ENCODE measurements at regions not wholly inside any gene's neighbourhood (a gene's known extent, or its start where the extent isn't known, plus 50 kb on each side); places are given as distances from the start of the nearest gene placed in this dataset.
A peak's percentile ranks its signal among the peaks of the same experiment; 100 is the strongest.

DNA sequence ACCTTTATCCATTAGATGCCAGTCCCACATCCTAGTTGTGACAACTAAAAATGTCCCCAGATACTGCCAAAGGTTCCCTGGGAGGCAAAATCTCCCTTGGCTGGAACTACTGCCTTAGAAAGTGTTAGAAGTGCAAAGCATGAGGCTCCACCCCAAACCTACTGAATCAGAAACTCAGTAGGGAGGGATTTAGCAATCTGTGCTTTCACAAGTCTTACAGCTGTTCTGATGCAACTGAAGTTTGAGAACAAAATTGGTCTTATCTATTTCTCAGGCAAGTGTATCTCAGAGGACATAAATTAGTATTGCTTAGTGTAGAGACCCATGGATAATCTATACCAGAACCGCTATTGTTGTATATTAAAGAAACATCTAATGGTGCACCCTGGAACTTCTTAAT, 70.2 kb downstream of the CLDN1 start:
- peak; percentile 62 for DNase-seq (ENCODE audit: low read depth)

GRCh38 chr3:190249414-190249813, 72.8 kb downstream of the CLDN1 start:
- no peak for DNase-seq (ENCODE audit: low read depth)

- no peak for DNase-seq (ENCODE audit: low read depth)
These were observed 80.1 kb downstream of the CLDN1 start for GRCh38 chr3:190242147-190242546.

DNA sequence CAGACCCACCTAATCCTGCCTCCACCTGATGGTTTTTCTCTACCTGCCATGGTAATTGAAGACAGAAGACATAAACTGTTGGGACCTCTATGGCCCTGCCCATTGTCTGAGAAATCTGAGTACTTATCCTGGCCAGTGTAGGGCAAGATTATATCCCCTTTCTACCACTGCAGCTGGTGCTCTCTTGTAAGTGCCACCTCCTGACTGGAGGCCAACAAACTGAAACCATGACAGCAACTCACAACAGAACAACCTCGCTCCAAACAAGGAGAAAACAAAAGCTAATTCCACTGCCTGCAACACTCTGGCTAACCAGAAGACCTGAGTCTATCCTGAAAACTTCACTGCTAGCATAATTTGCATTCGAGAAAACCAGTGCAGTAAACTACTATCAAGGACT, 82.9 kb downstream of the CLDN1 start:
- no peak for DNase-seq (ENCODE audit: low read depth)

GRCh38 chr3:190238871-190239270, 83.4 kb downstream of the CLDN1 start:
- no peak for DNase-seq (ENCODE audit: low read depth)

GRCh38 chr3:190234621-190235020, 87.6 kb downstream of the CLDN1 start:
- no peak for DNase-seq (ENCODE audit: low read depth)

DNA sequence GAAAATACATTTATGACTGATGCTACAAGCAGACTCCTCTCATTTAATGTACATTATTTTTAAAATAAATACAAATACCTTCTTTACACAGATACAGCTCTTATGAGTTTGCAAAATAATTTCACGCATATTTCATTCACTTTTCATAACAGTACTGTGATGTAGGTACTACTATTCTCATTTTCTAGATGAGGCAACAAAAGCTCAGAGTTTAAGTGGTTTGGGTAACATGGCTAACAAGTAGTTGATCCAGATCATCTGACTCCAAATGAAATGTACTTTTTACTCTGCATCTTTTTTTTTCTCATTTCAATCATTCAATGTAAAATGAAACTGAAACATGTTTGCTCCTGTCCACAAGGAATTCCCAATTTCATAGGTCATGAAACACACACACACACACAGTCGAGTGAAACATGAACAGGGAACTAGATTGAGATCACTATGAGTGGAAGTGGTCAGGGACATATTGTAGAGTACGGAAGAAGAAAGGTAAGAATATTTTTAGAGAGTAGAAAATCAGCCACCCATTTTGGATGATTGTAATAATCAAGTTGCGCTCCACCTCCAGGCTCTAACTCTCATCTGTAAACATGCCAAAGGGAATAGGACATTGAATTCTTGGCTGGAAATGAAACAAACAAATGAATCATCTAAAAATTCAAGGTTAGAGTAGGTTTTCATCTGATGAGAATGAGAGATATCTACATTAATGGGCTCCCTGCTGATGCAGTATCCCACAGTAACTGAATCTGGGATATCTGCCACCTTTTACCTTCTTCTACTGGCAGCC, 92.4 kb downstream of the CLDN1 start:
- DNase-seq (ENCODE audit: low read depth), result no peak

DNA sequence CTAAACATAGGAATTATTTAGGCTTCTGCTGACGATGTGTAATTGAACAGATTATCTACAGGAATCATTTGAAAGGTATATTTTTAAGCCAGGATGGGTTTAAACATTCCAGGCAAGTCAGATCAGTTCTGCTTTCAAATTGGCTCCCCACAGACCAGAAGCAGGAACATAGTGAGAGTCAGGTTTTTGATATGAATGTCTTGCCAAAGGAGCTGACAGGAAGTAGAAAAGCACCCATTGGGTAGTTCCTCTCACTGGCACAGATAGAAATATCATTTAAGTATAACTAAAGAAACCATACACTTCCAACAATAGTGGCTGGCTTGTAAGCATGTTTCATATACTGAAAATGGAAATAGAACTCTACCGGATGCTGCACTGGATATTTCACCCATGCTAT, 95.2 kb downstream of the CLDN1 start:
- DNase-seq (ENCODE audit: low read depth), result no peak

GRCh38 chr3:190224863-190225692, 97.2 kb downstream of the CLDN1 start:
- DNase-seq (ENCODE audit: low read depth), result no peak

DNA sequence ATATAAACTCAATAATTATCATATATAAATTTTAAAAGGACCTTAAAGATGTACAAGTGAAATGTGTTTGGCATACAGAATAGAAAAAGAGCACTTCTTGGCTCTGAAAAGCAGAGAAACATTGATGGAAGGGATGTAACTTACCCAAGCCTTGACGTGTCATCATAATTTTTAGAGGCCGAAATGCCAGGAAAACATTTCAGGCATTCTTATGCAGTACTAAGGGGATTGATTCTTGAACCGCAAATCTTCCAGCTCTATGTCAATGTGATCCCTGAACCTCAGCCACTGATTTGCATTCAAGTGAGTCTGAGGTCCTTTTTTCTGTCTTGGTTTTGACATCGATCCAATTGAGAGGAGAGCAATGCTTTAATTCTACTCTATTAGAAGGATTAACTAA, 97.8 kb downstream of the CLDN1 start:
- no peak for DNase-seq (ENCODE audit: low read depth)

- DNase-seq (ENCODE audit: low read depth), result no peak
These were observed 99.3 kb downstream of the CLDN1 start for GRCh38 chr3:190222916-190223315.

GRCh38 chr3:190222360-190222759, 99.9 kb downstream of the CLDN1 start:
- DNase-seq (ENCODE audit: low read depth), result no peak

DNA sequence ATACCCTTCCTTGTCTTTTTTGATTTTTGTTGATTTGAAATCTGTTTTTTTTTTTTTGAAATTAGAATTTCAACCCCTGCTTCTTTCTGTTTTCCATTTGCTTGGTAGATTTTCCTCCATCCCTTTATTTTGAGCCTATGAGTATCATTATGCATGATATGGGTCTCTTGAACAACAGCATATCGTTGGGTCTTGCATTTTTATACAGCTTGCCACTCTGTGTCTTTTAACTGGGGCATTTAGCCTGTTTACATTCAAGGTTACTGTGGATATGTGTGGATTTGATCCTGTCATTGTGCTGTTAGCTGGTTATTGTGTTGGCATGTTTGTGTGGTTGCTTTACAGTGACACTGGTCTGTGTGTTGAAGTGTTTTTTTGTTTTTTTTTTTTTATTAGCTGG, 99.7 kb upstream of the P3H2 start:
- no peak for DNase-seq (ENCODE audit: low read depth)

DNA sequence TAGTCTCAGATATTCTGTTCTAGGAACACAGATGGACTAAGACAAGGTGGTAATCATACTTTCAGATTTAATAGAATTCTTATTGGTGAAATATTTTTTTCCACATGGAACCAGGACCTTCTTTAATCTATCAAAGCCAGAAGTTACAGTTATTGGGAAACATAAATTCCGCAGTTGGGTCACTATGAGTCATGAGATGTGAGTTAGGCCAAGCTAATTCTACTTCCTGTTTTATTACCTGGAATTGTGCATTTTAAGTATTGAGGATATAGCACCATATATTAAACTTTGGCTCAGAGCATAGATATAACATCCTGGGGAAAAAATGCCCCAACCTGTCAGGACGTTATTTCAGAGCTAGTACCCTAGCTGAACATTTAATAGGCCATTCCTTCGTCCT, 96.4 kb upstream of the P3H2 start:
- no peak for DNase-seq (ENCODE audit: low read depth)

- DNase-seq (ENCODE audit: low read depth), result no peak
These were observed 93.0 kb upstream of the P3H2 start for GRCh38 chr3:190213727-190214126.

DNA sequence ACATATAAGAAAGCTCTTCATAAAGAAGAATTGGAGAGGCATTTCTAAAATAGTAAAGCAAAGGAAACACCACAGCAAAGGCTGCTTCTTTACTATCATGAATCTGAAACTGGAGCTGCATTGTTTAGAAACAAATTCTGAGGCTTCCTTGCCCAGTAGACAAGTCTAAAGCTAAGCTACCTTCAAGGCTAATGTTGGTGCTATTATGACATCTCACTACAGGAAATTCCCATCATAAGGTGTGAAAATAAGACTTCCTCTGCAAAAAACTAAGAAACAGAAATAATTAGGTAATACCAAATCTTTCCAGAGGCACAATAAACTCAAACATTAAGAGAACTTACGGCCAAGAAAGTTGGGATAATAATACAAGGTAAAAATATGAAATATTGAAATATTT, 89.9 kb upstream of the P3H2 start:
- DNase-seq (ENCODE audit: low read depth), result no peak

- no peak for DNase-seq (ENCODE audit: low read depth)
These were observed 88.8 kb upstream of the P3H2 start for GRCh38 chr3:190209533-190209932.

DNA sequence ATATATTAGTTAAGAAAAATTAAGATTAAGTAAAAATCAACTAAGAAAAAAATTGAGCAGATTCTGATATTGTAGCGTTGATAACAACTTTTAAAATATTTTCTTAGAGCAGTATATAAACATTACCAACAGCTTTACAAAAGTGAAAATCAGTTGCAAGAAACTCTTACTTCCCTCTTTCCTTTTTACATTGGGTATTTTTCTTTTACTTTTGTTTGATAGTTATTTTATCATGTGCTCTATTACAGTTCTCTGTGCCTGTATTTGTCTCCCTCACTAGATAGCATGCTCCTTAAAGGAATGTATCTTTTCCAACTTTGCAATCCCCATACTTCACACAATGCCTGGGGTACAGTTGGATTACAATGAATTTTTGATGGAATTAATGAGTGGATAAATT, 87.5 kb upstream of the P3H2 start:
- DNase-seq (ENCODE audit: low read depth), result no peak

DNA sequence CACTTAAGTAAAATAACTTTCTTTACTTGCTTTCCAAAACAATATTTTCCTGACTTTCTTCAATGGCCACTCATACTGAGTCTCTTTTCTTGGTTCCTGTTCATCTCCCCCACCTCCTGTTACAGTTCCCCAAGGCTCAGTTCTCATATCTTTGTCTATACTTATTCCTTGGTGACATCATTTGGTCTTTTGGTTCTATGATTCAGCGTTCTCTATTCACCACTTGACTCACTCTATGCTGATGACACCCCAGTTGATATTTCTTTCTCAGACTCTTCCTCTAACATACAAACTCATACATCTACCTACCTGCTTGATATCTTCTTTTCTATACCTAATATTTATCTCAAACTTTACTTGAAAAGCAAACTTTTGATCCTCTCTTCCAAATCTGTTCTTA, 85.0 kb upstream of the P3H2 start:
- DNase-seq (ENCODE audit: low read depth), result peak; percentile 72

- no peak for DNase-seq (ENCODE audit: low read depth)
These were observed 83.5 kb upstream of the P3H2 start for GRCh38 chr3:190204200-190204599.

DNA sequence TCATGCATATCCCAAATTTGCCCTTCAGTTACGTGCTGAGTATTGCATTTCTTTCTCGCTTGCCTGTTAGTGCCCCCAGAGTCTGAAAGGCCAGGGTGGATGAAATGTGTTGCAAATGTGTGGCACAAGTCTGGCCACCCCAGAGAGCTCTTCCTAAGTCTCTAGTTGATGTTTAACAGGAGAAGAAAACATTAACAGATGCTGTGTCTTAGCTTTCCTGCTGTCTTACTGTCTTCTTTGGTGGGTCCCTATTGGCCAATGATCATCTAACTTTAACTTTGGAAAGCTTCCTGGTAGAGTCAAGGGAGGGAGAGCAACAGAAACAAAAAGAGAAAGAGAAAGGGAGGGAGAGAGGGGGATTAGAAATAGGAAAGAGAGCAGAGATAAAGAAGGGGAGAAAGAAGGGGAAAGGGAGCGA, 76.7 kb upstream of the P3H2 start:
- no peak for DNase-seq (ENCODE audit: low read depth)

GRCh38 chr3:190194506-190194905, 73.8 kb upstream of the P3H2 start:
- DNase-seq (ENCODE audit: low read depth), result no peak

GRCh38 chr3:190193210-190193609, 72.5 kb upstream of the P3H2 start:
- DNase-seq (ENCODE audit: low read depth), result no peak

GRCh38 chr3:190192739-190193138, 72.0 kb upstream of the P3H2 start:
- DNase-seq (ENCODE audit: low read depth), result no peak

All from stromal cell of bone marrow (primary cell).